GM12878 (cell line): ENCODE measurements at regions not wholly inside any gene's neighbourhood (a gene's known extent, or its start where the extent isn't known, plus 50 kb on each side); places are given as distances from the start of the nearest gene placed in this dataset.

Source experiments
- ATAC-seq: fragments of 200-7000 bp; cut with Tn5 transposase; 3 replicates; pipeline ENCODE4 v1.9.1; 2020; ENCODE audit warnings: mild to moderate bottlenecking, moderate library complexity
- BruUV-seq: library from RNA; stranded (reverse); fragments of 400-500 nt; replicated peaks from 2 replicates; lab custom pipeline; 2021; lab: Mats Ljungman, UMichigan
- CTCF ChIA-PET: fragments of 300-600 bp; sonication (Branson Sonifier 250); formaldehyde crosslinking; extraction: SDS; loops from one replicate; lab custom pipeline; 2021; ENCODE audit warnings: inconsistent platforms; lab: Yijun Ruan, JAX
- POLR2A ChIA-PET: fragments of 350-600 bp; formaldehyde crosslinking; extraction: SDS; loops from one replicate; lab custom pipeline; 2021; ENCODE audit warnings: inconsistent platforms; lab: Charles Lee
- RAD21 ChIA-PET: fragments of 300-600 bp; sonication (Branson Sonifier 250); formaldehyde crosslinking; loops from one replicate; lab custom pipeline; 2023; ENCODE audit warnings: antibody characterized with exemption; ENCODE audit not compliant: unreplicated experiment; lab: Charles Lee
- SMC1A ChIA-PET: fragments of 300-600 bp; sonication (Branson Sonifier 250); formaldehyde crosslinking; loops from one replicate; lab custom pipeline; 2023; ENCODE audit not compliant: unreplicated experiment, uncharacterized antibody; lab: Charles Lee
- DNase-seq: peaks from one replicate; pipeline ENCODE4 v3.0.0-alpha.2; 2011; ENCODE audit warnings: low read depth, low spot score
- FAIRE-seq: peaks from 3 replicates; lab custom pipeline; 2011; peaks lifted over from hg19 to GRCh38; lab: Jason Lieb, UNC
- H2AFZ ChIP-seq: 2 replicates; pipeline ENCODE4 v1.6.0; 2011; ENCODE audit warnings: low read depth, low read length, control low read depth; ENCODE audit not compliant: control insufficient read depth
- H3K27ac ChIP-seq: 2 replicates; pipeline ENCODE4 v1.5.1; 2011; ENCODE audit warnings: control low read depth; ENCODE audit not compliant: control insufficient read depth, insufficient read depth
- H3K27me3 ChIP-seq, 2 experiments: replicated peaks in 1 of 2; 2 replicates each; pipeline versions ENCODE4 v1.6.0 to v1.6.1; 2011; ENCODE audit warnings: low read length in 1 of 2; ENCODE audit not compliant: control insufficient read depth in 2 of 2, insufficient read depth in 2 of 2
- H3K36me3 ChIP-seq, 2 experiments: 2 replicates each; pipeline ENCODE4 v1.5.1; 2011; ENCODE audit warnings: low read length in 1 of 2; ENCODE audit not compliant: control insufficient read depth in 2 of 2, insufficient read depth in 2 of 2
- H3K4me1 ChIP-seq: 2 replicates; pipeline ENCODE4 v1.6.1; 2011; ENCODE audit warnings: mild to moderate bottlenecking, low read length, moderate library complexity, mixed read lengths; ENCODE audit not compliant: control insufficient read depth, insufficient read depth
- H3K4me2 ChIP-seq: 2 replicates; pipeline ENCODE4 v1.6.0; 2011; ENCODE audit warnings: control low read depth; ENCODE audit not compliant: control insufficient read depth, insufficient read depth
- H3K4me3 ChIP-seq: fragments of 200-600 bp; sonication (generic); 2 replicates; pipeline ENCODE4 v1.5.1; 2016
- H3K79me2 ChIP-seq: 2 replicates; pipeline ENCODE4 v1.6.0; 2011; ENCODE audit warnings: low read length; ENCODE audit not compliant: control insufficient read depth, insufficient read depth
- H3K9ac ChIP-seq: 2 replicates; pipeline ENCODE4 v1.8.0; 2011; ENCODE audit warnings: low read length, control low read depth, mixed read lengths; ENCODE audit not compliant: control insufficient read depth, insufficient read depth
- H3K9me3 ChIP-seq: replicated peaks from 3 replicates; pipeline ENCODE4 v1.5.1; 2011; ENCODE audit warnings: mild to moderate bottlenecking, low read length; ENCODE audit not compliant: control insufficient read depth, insufficient read depth
- H4K20me1 ChIP-seq: 2 replicates; pipeline ENCODE4 v1.6.0; 2011; ENCODE audit not compliant: control insufficient read depth, insufficient read depth
- CHD2 ChIP-seq: IDR thresholded peaks from 2 replicates; pipeline ENCODE4 v1.6.1; 2011; ENCODE audit warnings: low read depth, low read length, improper control_type of control experiment, borderline replicate concordance
- CREB1 ChIP-seq: IDR thresholded peaks from 2 replicates; pipeline ENCODE4 v1.6.1; 2012; ENCODE audit warnings: low read depth, mild to moderate bottlenecking, inconsistent platforms
- EGR1 ChIP-seq, 2 experiments: IDR thresholded peaks; 1 replicate in 1 of 2; 2 replicates in 1 of 2; pipeline ENCODE4 v1.6.1; 2011 to 2012; ENCODE audit warnings: low read depth in 2 of 2, low read length in 2 of 2, borderline replicate concordance in 1 of 2, mild to moderate bottlenecking in 1 of 2, moderate library complexity in 1 of 2
- FOXM1 ChIP-seq: IDR thresholded peaks from 2 replicates; pipeline ENCODE4 v1.6.1; 2012; ENCODE audit warnings: low read depth, mild to moderate bottlenecking, inconsistent platforms, low read length, moderate library complexity
- HDGF ChIP-seq: fragments of 450-650 bp; IDR thresholded peaks from 2 replicates; pipeline ENCODE4 v1.6.1; 2016; ENCODE audit warnings: antibody characterized with exemption
- JUNB ChIP-seq: IDR thresholded peaks from 2 replicates; pipeline ENCODE4 v1.6.1; 2016; ENCODE audit warnings: antibody characterized with exemption, mild to moderate bottlenecking
- MEF2A ChIP-seq: IDR thresholded peaks from 2 replicates; pipeline ENCODE4 v1.6.1; 2011; ENCODE audit warnings: low read depth, mild to moderate bottlenecking, low read length, moderate library complexity; ENCODE audit not compliant: insufficient read depth
- MTA2 ChIP-seq: fragments of 450-650 bp; IDR thresholded peaks from 2 replicates; pipeline ENCODE4 v1.6.1; 2016; ENCODE audit warnings: low read depth, mild to moderate bottlenecking, moderate library complexity
- MTA3 ChIP-seq: IDR thresholded peaks from 2 replicates; pipeline ENCODE4 v1.6.1; 2012; ENCODE audit warnings: low read length, inconsistent platforms, borderline replicate concordance
- NFXL1 ChIP-seq: fragments of 450-650 bp; IDR thresholded peaks from 2 replicates; pipeline ENCODE4 v1.6.1; 2017; ENCODE audit warnings: antibody characterized with exemption, mild to moderate bottlenecking, borderline replicate concordance
- NKRF ChIP-seq: fragments of 450-650 bp; conservative IDR thresholded peaks from 2 replicates; pipeline ENCODE4 v1.6.1; 2017; ENCODE audit warnings: mild to moderate bottlenecking, moderate library complexity
- PAX5 ChIP-seq: IDR thresholded peaks from 2 replicates; pipeline ENCODE4 v1.6.1; 2011; ENCODE audit warnings: low read depth, low read length, borderline replicate concordance
- PBX3 ChIP-seq: IDR thresholded peaks from 2 replicates; pipeline ENCODE4 v1.6.1; 2011; ENCODE audit warnings: mild to moderate bottlenecking, low read depth, low read length, moderate library complexity; ENCODE audit not compliant: insufficient replicate concordance
- RELB ChIP-seq: fragments of 450-650 bp; IDR thresholded peaks from 2 replicates; pipeline ENCODE4 v1.6.1; 2017; ENCODE audit warnings: low read depth, mild to moderate bottlenecking, moderate library complexity
- SPI1 ChIP-seq: IDR thresholded peaks from 2 replicates; pipeline ENCODE4 v1.6.1; 2011; ENCODE audit warnings: low read depth, mild to moderate bottlenecking, low read length, moderate library complexity, borderline replicate concordance; ENCODE audit not compliant: insufficient read depth
- ZNF592 ChIP-seq: fragments of 450-650 bp; IDR thresholded peaks from 2 replicates; pipeline ENCODE4 v1.6.1; 2017; ENCODE audit warnings: mild to moderate bottlenecking, moderate library complexity
- WGBS: methylation state at CpG from one replicate; pipeline ENCODE4 v1.1.6; 2016; ENCODE audit warnings: low lambda C conversion rate; ENCODE audit not compliant: insufficient replicate concordance, insufficient coverage; ENCODE audit errors: missing lambda C conversion rate; 5-methylcytosine and 5-hydroxymethylcytosine counted together
- in situ Hi-C: fragments of 300-500 bp; cut with MboI; formaldehyde crosslinking; loops from 9 replicates; pipeline ENCODE4 v1.14.3; 2018; ENCODE audit warnings: mixed read lengths
- intact Hi-C: fragments of 100-400 bp; cut with micrococcal nuclease; formaldehyde crosslinking; loops from one replicate; pipeline ENCODE4 v1.14.2; 2022; ENCODE audit not compliant: unreplicated experiment

GRCh38 chr14:53807108-53807507 lies 149.5 kb downstream of the BMP4 start:
- in situ Hi-C loops: no loop called here
- Histone ChIP-seq H3K36me3 (no peaks in the 10 kb centered on the region), H4K20me1 (no peaks in the 10 kb centered on the region), H3K27me3 (no peaks in the 10 kb centered on the region), H3K4me1 (no peaks in the 10 kb centered on the region), H3K79me2 (no peaks in the 10 kb centered on the region), H3K4me3 (no peak overlapping the region), H3K9ac (no peak overlapping the region), H3K9me3 (no peaks in the 10 kb centered on the region), H3K27ac (no peak overlapping the region), H2AFZ (no peak overlapping the region), H3K4me2 (no peak overlapping the region)
- WGBS: 34% methylated on average over 2 of the region's 2 CpGs
- no peak for TF ChIP-seq NKRF
- TF ChIP-seq MEF2A: no peak
- no peak for TF ChIP-seq MTA3
- no peak for TF ChIP-seq ZNF592
- TF ChIP-seq EGR1 (IDR thresholded peaks at IDR 0.05; ENCODE audit: borderline replicate concordance in 1 of 2, low read depth in 2 of 2, low read length in 2 of 2): no peak
- TF ChIP-seq PAX5: no peak
- no peak for TF ChIP-seq CREB1
- no peak for TF ChIP-seq SPI1
- TF ChIP-seq MTA2: no peak
- no peak for TF ChIP-seq NFXL1
- no peak for TF ChIP-seq HDGF
- no peak for TF ChIP-seq PBX3
- no peak for TF ChIP-seq RELB
- no peak for TF ChIP-seq JUNB
- no peak for TF ChIP-seq CHD2
- no peak for TF ChIP-seq FOXM1
- RAD21 ChIA-PET: no interaction called here
- POLR2A ChIA-PET: no interaction called here
- BruUV-seq: no TSS peak
- FAIRE-seq (no peak), ATAC-seq (no peak), DNase-seq (no peak)
- CTCF ChIA-PET: no interaction called here
- intact Hi-C loops: no loop called here
- SMC1A ChIA-PET: interaction anchor here (1.0 kb wide), 1 partner anchor 13 kb away, joined by 3 read pairs; no protein-coding TSS in a partner anchor
